WERI-Rb-1 (cell line): ENCODE measurements at regions not wholly inside any gene's neighbourhood (a gene's known extent, or its start where the extent isn't known, plus 50 kb on each side); places are given as distances from the start of the nearest gene placed in this dataset.

Experiments
- DNase-seq: peaks from one replicate; pipeline ENCODE4 v3.0.0-alpha.2; 2020
- H3K27ac ChIP-seq: fragments of 250-450 bp; sonication (Bioruptor Pico); 2 replicates; pipeline ENCODE4 v1.5.1; 2020; ENCODE audit warnings: mild to moderate bottlenecking, moderate library complexity
- H3K27me3 ChIP-seq: fragments of 250-450 bp; sonication (Bioruptor Pico); 2 replicates; pipeline ENCODE4 v1.5.1; 2021; ENCODE audit warnings: mild to moderate bottlenecking, low read depth, moderate library complexity; ENCODE audit not compliant: insufficient read depth, severe bottlenecking
- H3K36me3 ChIP-seq: fragments of 250-450 bp; sonication (Bioruptor Pico); 2 replicates; pipeline ENCODE4 v1.5.1; 2020; ENCODE audit warnings: mild to moderate bottlenecking, moderate library complexity
- H3K4me3 ChIP-seq: 2 replicates; pipeline ENCODE4 v1.5.1; 2011; ENCODE audit warnings: low read depth, mild to moderate bottlenecking, control low read depth, low read length
- H3K9me3 ChIP-seq: fragments of 250-450 bp; sonication (Bioruptor Pico); 2 replicates; pipeline ENCODE4 v1.5.1; 2021; ENCODE audit warnings: mild to moderate bottlenecking, moderate library complexity; ENCODE audit not compliant: severe bottlenecking
- CTCF ChIP-seq: IDR thresholded peaks from 2 replicates; pipeline ENCODE4 v1.5.1; 2011; ENCODE audit warnings: low read depth, mild to moderate bottlenecking, control low read depth, inconsistent platforms, low read length

DNA sequence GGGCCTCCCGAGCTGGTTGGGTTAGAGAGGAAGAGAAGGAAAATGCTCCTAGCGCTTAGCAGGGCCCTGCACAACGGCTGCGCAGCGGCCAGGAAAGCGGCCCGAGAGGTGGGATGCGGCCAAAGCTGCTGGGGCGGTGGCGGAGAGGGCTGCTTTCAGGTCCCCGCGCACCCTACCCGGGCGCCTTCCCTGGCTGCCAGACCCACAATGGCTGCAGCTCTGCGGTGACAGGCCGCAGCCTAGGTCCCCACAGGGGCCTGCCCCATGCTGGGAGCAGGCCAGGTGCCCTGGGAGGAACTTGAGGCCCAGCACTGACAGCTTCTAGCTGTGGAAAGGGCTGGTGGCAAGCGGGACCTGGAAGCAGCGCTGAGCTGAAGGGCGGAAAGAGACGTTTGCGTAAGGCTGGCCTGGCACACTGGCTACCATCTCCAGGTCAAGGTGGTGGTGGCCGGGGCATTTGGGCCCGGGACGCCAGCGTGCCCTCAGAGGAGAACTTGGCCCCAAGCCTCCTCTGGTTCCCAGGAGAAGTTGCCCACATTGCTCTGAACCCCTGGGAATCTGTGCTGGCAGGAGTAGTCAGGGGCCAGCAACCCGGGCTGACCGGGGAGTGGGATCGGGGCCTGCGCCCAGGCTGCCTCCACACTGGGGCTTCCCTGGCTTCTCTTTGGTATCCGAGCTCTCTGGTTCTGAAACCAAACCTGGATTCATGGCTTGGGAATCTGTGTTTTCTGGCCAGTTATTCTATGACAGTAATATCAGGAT lies 72.9 kb upstream of the ZNF804B start:
- no peak overlapping the region for H3K4me3 ChIP-seq
- DNase-seq, result no peak
- H3K9me3 ChIP-seq, result no peaks in the 10 kb centered on the region
- H3K36me3 ChIP-seq, result no peaks in the 10 kb centered on the region
- H3K27me3 ChIP-seq, result no peaks in the 10 kb centered on the region
- H3K27ac ChIP-seq, result no peak overlapping the region
- no peak for TF ChIP-seq CTCF

GRCh38 chr7:88681682-88682081 lies 77.8 kb upstream of the ZNF804B start:
- no peak for TF ChIP-seq CTCF
- no peaks in the 10 kb centered on the region for H3K9me3 ChIP-seq
- no peak overlapping the region for H3K4me3 ChIP-seq
- no peak overlapping the region for H3K27ac ChIP-seq
- H3K36me3 ChIP-seq, result no peaks in the 10 kb centered on the region
- DNase-seq, result no peak
- no peaks in the 10 kb centered on the region for H3K27me3 ChIP-seq

DNA sequence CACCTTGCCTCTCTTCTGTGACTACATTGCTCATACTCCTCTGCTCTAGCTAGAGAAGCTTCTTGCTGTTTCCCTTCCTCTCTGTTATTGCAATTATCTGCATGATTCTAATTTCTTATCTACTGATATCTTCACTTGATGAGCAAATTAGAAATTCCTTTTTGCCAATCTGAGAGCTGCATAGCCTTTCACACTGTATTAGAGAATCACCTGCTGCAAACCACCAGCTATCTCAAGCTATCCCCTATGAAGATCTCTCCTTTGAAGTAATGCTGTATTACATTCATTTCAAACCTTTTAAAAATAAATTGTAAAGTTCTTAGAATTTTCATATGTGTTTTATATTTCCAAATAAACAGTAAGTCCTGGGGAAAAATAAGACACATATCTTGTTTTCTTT lies 89.0 kb upstream of the ZNF804B start:
- DNase-seq, result no peak
- no peaks in the 10 kb centered on the region for H3K27me3 ChIP-seq
- no peaks in the 10 kb centered on the region for H3K9me3 ChIP-seq
- no peak overlapping the region for H3K4me3 ChIP-seq
- H3K27ac ChIP-seq, result no peak overlapping the region
- no peaks in the 10 kb centered on the region for H3K36me3 ChIP-seq
- TF ChIP-seq CTCF, result no peak

DNA sequence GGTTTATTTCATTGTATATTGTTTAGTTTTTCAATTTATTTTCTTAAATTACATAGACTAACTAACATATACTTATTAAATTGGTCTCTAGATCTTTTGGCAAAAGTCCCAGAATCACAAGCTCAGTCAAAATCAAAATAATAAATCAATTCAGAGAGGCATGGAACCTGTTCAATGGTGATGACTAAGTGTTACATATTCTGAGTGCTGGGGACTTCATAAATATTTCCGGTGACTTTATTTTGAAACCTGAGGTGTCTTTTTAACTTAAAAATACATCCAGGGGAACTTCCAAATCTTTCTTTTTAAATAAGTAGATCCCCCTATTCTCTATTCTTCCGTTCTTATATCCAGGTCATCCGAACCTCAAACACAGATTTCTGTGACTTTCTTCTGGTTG lies 89.6 kb upstream of the ZNF804B start:
- H3K36me3 ChIP-seq, result no peaks in the 10 kb centered on the region
- no peak for DNase-seq
- TF ChIP-seq CTCF, result no peak
- no peaks in the 10 kb centered on the region for H3K9me3 ChIP-seq
- no peak overlapping the region for H3K4me3 ChIP-seq
- H3K27me3 ChIP-seq, result no peaks in the 10 kb centered on the region
- no peak overlapping the region for H3K27ac ChIP-seq

- TF ChIP-seq CTCF, result no peak
- Histone ChIP-seq H3K36me3 (no peaks in the 10 kb centered on the region), H3K9me3 (no peaks in the 10 kb centered on the region), H3K27me3 (no peaks in the 10 kb centered on the region), H3K4me3 (no peak overlapping the region), H3K27ac (no peak overlapping the region)
- no peak for DNase-seq
Measured at GRCh38 chr7:88668591-88668990, 90.9 kb upstream of the ZNF804B start.

GRCh38 chr7:88666626-88667025 lies 92.9 kb upstream of the ZNF804B start:
- Histone ChIP-seq H3K36me3 (no peaks in the 10 kb centered on the region), H3K9me3 (no peaks in the 10 kb centered on the region), H3K4me3 (no peak overlapping the region), H3K27me3 (no peaks in the 10 kb centered on the region), H3K27ac (no peak overlapping the region)
- TF ChIP-seq CTCF, result no peak
- DNase-seq, result no peak
